GM10248 (cell line): ENCODE measurements at regions not wholly inside any gene's neighbourhood (a gene's known extent, or its start where the extent isn't known, plus 50 kb on each side); places are given as distances from the start of the nearest gene placed in this dataset.
"Not testable (repeated sequence)": the region's sequence is repeated elsewhere in the genome, so short reads cannot be mapped to it uniquely, and the experiment has no call there.

Source experiments
- CTCF ChIA-PET: fragments of 300-600 bp; sonication (Branson Sonifier 250); formaldehyde crosslinking; extraction: SDS; loops from one replicate; lab custom pipeline; 2021; ENCODE audit warnings: antibody characterized with exemption; lab: Yijun Ruan, JAX
- POLR2A ChIA-PET: fragments of 350-650 bp; sonication (Branson Sonifier 250); formaldehyde crosslinking; extraction: SDS; loops from one replicate; lab custom pipeline; 2020; ENCODE audit warnings: antibody characterized with exemption; lab: Yijun Ruan, JAX
- DNase-seq: peaks from one replicate; pipeline ENCODE4 v3.0.0; 2012; ENCODE audit errors: extremely low spot score
- TF ChIP-seq, protein P1 (sequence below): IDR thresholded peaks from 2 replicates; pipeline ENCODE4 v1.5.1; 2012; ENCODE audit warnings: mild to moderate bottlenecking, low read depth; ENCODE audit errors: extremely low read depth, missing control alignments, control extremely low read depth

DNA sequence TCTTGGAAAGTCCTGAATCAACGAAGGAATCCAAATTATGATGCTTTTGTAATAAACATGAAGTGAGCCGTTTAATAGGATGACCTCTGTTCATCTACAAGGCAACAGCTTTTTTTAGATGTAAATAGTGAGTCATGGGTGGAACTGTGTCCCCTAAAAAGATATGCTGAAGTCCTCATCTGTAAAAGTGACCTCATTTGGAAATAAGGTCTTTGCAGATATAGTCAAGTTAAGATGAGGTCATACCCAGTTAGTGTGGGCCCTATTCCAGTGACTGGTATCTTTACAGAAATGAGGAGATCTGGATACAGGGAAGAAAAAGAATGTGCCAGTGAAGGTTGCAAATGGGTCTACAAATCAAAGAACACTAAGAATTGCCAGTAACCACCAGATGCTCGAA lies 1287.3 kb upstream of the ADGRL4 start:
- ChIA-PET CTCF (no interaction called here), POLR2A (no interaction called here)
- no peak for DNase-seq
- TF ChIP-seq, protein P1, sequence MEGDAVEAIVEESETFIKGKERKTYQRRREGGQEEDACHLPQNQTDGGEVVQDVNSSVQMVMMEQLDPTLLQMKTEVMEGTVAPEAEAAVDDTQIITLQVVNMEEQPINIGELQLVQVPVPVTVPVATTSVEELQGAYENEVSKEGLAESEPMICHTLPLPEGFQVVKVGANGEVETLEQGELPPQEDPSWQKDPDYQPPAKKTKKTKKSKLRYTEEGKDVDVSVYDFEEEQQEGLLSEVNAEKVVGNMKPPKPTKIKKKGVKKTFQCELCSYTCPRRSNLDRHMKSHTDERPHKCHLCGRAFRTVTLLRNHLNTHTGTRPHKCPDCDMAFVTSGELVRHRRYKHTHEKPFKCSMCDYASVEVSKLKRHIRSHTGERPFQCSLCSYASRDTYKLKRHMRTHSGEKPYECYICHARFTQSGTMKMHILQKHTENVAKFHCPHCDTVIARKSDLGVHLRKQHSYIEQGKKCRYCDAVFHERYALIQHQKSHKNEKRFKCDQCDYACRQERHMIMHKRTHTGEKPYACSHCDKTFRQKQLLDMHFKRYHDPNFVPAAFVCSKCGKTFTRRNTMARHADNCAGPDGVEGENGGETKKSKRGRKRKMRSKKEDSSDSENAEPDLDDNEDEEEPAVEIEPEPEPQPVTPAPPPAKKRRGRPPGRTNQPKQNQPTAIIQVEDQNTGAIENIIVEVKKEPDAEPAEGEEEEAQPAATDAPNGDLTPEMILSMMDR: no peak

DNA sequence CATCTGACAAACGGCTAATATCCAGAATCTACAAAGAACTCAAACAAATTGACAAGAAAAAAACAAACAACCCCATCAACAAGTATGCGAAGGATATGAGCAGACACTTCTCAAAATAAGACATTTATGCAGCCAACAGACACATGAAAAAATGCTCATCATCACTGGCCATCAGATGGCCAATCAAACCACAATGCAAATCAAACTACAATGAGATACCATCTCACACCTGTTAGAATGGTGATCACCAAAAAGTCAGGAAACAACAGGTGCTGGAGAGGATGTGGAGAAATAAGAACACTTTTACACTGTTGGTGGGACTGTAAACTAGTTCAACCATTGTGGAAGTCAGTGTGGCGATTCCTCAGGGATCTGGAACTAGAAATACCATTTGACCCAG lies 1282.2 kb upstream of the ADGRL4 start:
- CTCF ChIA-PET, POLR2A ChIA-PET, DNase-seq: not testable (repeated sequence)

DNA sequence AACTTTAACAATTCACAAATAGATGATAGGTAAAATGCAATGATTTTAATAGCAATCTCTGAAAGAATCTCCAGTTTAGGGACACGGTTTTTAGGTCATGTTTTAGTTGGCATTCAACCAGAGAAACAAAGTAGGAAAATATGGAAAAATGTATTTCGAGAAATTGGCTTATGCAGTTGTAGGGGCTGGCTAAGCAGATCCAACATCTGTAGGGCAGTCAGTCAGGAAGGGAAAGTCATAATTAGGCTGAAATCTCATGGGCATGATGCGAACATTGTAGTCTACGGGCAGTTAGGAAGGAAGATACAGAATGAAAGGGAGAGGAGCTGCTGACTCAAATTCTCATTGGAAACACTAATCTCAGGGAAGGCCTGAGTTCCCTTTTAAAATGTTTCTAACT lies 1276.0 kb upstream of the ADGRL4 start:
- CTCF ChIA-PET: no interaction called here
- DNase-seq: no peak
- POLR2A ChIA-PET: no interaction called here
- TF ChIP-seq, protein P1: no peak

DNA sequence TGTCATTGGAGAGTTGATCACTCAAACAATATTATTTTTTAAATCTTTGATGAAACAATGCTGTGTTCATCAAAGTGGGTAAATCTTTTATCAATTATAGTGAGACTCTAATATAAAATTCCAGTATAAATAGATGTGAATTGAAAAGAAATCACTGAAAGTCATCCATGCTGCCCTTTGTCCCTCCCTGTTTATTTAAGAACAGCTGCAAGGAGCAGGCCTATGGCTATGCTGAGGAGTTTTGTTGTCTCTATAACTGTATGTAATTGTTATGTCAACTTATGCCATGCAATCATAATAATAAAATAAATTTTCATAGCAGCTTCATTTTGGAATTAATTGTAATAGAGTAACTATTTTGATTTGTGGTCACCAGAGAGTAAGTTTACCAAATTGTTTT lies 1272.4 kb upstream of the ADGRL4 start:
- no peak for DNase-seq
- TF ChIP-seq, protein P1: no peak
- CTCF ChIA-PET: no interaction called here
- POLR2A ChIA-PET: no interaction called here

DNA sequence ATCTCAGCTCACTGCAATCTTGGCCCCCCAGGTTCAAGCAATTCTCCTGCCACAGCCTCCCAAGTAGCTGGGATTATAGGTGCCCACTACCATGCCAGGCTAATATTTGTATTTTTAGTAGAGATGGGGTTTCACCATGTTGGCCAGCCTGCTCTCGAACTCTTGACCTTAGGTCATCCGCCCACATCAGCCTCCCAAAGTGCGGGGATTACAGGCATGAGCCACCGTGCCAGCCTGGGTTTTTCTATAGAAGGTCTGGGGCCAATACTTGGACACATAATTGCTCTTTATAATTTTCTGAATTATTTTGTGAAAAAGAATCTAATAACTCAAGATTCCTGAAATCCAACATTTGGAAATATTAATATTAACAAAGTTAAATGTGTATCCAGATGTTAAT lies 1267.7 kb upstream of the ADGRL4 start:
- ChIA-PET POLR2A (no interaction called here), CTCF (no interaction called here)
- TF ChIP-seq, protein P1: no peak

DNA sequence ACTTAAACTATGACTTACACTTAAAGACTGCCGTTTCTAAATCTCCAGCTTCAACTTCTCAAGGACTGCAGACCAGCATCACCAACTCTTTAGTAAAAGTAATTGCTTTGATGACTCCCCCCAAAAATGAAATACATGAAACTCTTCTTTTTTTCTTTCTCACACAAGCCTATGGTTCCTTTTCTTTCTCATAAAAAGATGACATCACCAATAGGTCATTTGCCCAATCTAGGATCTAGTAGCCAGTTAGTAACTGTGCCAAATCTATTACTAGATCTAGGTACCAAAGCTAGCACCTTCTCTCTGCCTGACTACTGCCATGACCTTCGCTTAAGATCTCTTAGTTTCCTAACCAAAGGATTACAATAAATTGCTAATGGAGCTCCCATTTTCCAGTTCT lies 1266.0 kb upstream of the ADGRL4 start:
- DNase-seq: no peak
- ChIA-PET POLR2A (no interaction called here), CTCF (interaction anchor here (1.4 kb wide), 1 partner anchor 18 kb away, joined by 3 read pairs; no protein-coding TSS in a partner anchor)
- TF ChIP-seq, protein P1: no peak

More for the DNA sequence above, 1267.7 kb upstream of the ADGRL4 start:
- no peak for DNase-seq

DNA sequence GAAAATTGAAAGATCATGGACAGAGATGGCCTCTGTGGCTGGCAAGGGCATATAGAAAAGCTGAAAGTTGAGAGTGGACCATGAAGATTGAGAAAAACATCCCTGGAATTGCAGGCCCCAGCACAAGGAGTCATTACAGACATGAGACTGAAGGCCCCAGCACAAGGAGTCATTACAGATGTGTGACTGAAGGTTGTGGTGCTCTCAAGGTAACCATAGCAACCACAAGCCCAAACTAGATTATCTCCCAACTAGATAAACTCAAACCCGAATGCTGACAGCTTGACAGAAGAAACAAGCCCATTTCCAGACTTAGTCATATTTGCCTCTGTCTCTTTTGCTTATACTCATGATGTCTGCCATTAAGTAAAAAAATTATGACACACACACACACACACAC lies 1252.1 kb upstream of the ADGRL4 start:
- ChIA-PET POLR2A (no interaction called here), CTCF (no interaction called here)
- TF ChIP-seq, protein P1: no peak
- DNase-seq: no peak
